SW 1271 (cell line): ENCODE measurements at regions not wholly inside any gene's neighbourhood (a gene's known extent, or its start where the extent isn't known, plus 50 kb on each side); places are given as distances from the start of the nearest gene placed in this dataset.
"Not testable (repeated sequence)": the region's sequence is repeated elsewhere in the genome, so short reads cannot be mapped to it uniquely, and the experiment has no call there.

Source experiments
- DNase-seq, 2 experiments: peaks; one replicate each; lab custom pipeline; 2025; lab: John Stamatoyannopoulos, UW

- not testable (repeated sequence) for DNase-seq
Observed at GRCh38 chr4:189667386-189667785, 273.3 kb upstream of the FRG1 start.

DNA sequence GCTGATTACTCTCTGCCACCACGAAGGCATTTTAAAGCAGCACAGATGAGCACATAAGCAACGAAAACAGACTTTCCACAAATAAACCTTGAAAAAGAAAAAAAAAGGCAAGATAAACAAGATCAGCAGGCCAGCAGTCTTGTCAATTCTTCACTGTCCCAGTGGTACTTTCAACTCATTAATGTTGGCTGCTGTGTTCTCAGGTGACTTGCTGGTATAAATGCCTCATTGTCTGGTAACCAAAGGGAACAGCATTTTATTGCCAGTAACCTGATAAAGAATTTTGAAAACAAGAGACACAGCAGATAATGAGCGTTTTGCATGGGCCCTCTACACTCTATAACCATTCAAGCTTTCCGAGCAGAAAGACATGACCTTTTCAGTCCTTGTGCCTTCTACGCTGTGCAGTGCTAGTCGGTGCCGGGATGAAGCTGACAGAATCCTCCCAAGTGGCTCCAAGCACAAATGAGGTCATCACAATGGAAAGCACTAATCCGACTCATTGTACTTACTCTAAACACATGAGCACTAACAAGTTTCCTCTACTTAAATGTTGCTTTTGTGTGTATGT lies 242.9 kb upstream of the FRG1 start:
- DNase-seq = not testable (repeated sequence)

DNA sequence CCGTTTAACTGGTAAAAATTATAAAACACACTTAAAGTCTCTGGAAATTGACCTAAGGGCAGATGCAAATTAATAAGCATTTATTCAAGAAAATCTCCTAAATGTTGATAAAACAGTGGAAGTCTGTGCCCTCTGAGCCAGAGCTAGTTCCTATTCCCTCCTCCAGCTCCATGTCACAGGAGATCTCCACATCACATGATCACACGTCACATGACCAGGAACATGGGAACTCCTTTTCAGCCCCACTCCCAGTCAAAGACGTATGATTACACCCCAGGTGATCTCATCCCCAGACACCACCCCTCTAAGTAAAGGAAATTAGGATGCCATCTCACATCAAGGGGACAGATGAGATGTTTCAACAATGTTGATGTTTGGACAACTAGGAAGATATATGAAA lies 237.7 kb upstream of the FRG1 start:
- DNase-seq = not testable (repeated sequence)

DNA sequence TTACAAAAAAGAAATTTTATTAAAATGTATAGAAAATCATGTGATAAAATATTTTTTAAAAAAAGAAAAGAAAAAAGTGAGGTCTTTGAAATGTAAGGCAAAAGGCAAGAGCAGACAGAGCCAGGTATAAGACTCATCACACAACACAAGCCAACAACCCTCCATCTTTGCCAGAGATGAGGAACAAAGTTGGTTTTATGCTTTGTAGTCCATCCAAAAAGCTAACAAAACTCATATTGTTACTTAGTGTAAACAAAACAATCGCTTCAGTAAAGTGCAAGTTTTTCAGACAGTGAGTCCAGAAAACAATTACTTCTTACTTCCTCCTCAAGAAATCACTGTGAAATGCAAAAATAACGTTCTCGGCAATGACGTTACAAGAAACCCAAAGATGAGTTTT lies 233.9 kb upstream of the FRG1 start:
- not testable (repeated sequence) for DNase-seq

- DNase-seq = not testable (repeated sequence)
Observed at GRCh38 chr4:189707227-189707626, 233.4 kb upstream of the FRG1 start.

DNA sequence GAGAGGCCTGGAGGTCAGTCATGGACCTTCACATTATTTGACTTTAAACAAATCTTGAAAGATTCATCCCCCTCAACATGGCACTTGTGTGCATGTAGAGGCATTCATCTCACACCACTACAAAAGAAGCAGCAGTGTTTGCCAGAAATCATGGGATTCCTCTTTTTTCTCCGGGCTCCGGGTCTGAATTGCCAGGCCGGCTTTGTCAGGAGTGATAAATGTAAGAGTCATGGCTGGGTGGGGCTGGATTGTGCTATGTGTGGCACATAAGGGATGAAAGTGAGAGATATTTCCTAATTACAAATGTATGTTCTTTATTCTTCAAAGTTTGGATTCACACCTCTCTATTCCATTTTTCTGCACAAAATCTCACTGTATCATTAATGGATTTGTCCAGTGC lies 228.7 kb upstream of the FRG1 start:
- not testable (repeated sequence) for DNase-seq

DNA sequence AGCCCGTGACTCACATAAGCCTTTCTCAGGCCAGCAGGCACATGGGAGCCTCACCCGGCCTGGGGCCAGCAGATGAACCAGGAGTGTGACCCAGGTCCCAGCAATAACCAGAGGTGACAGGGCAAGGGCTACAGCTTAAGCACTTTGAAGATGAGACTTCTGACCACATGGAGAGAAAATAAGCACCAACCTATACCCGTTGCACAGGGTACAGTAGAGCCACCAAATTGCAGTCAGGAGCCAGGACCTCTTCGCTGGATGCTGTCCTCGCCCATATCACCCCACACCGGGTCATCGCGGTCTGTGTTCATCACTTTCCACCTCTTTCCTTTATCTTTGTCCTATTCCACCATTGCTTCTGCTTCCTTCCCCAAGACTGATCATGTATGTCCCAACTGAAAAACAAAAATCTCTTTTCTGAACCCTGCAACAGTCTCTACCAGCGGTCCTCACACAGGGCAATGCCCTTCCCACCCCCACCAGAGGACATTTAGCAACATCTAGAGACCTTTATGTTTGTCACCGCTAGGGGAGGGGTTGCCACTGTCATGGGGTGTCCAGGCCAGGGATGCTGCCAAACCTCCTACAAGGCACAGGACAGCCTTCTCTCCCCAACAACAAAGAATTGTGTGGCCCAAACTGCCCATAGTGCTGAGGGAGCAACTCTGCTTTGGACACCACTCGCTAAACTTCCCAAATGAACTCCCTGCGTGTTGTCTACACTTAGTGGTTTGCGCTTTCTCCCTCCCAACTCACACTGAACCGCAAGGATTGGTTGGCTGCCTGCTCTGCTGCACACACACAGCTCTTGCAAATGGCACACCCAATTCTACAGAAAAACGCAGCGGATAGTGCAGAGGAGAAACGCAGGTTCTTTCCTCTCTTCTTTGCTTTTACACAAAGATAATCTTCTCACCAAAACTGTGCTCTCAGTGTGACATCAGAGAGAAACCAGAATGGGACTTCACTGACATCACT lies 219.4 kb upstream of the FRG1 start:
- peak in 1 of 2 experiments; percentile 0 for DNase-seq

DNA sequence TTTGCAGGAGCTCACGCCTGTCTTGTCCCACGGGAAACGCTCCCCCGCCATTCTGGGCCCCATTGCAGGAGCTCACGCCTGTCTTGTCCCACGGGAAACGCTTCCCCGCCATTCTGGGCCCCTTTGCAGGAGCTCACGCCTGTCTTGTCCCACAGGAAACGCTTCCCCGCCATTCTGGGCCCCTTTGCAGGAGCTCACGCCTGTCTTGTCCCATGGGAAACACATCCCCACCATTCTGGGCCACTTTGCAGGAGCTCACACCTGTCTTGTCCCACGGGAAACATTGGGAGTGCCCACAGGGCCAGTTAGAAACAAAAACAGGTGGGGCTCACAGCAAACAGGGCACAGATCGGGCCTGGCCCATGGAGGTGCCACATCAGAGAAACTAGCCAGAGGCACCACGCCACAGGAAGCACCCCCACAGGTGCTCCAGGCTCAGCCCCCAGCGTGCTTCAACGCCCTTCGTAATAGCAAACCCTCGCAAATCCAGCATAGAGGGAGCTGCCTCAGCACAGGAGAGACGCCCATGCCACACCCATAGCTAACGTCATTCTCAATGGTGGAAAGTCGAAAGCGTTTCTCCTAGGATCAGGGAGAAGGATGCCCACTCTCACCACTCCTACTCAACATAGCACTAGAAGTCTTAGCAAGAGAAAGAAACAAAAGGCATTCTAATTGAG lies 218.2 kb upstream of the FRG1 start:
- peak in 1 of 2 experiments; percentile 22 for DNase-seq

DNA sequence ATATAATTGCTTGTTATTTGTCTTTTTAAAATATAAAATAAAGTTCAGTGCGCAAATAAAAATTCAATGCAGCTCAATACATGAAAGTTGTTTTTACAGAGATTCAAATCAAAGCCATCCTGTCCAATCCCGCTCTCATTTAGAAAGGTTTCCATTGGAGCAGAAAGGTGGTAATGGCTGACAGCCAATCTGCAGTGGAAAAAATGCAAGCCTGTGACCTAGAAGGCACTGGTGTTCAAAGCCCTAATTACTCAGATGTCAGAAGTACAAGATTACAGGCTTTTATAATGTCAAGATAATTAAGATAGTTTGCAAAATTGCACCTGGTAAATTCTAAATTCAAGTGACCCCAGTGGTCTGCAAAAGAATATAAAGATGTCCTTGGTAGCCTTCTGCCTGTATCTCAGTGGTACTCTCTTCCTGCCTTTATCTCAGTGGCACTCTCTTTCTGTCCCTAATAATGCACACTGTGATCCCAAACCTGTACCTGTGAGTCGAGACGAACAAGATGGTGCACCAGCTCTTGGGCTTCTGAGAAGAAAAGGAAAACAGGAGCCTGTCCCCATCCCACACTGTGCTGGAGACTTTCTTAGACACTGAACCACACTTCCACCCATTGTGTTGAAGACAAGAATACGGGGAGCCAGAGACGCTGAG lies 212.6 kb upstream of the FRG1 start:
- not testable (repeated sequence) for DNase-seq

- DNase-seq = not testable (repeated sequence)
Observed at GRCh38 chr4:189731989-189732388, 208.7 kb upstream of the FRG1 start.

- not testable (repeated sequence) for DNase-seq
Observed at GRCh38 chr4:189733507-189733906, 207.2 kb upstream of the FRG1 start.

GRCh38 chr4:189734648-189735267 lies 205.9 kb upstream of the FRG1 start:
- DNase-seq = not testable (repeated sequence)

- DNase-seq = not testable (repeated sequence)
Observed at GRCh38 chr4:189736656-189737055, 204.0 kb upstream of the FRG1 start.

DNA sequence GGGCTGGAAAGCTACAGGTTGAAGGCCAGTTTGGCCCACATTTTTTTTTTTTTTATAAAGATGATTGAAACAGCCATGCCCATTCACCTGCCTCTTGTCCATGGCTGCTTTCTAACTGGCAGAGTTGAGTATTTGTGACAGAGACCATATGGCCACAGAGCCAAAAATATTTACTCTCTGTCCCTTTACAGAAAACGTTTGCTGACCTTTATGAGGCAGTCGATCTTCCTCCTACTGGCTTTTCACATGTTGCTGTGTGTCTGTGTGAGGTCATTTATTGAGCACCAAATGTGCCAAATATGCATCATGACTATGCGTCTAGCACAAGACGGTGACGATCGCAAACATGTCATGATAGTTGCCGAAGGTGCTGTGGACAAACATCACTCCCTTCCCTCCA lies 200.6 kb upstream of the FRG1 start:
- not testable (repeated sequence) for DNase-seq

- DNase-seq = no peak
Observed at GRCh38 chr4:189740873-189741272, 199.8 kb upstream of the FRG1 start.

DNA sequence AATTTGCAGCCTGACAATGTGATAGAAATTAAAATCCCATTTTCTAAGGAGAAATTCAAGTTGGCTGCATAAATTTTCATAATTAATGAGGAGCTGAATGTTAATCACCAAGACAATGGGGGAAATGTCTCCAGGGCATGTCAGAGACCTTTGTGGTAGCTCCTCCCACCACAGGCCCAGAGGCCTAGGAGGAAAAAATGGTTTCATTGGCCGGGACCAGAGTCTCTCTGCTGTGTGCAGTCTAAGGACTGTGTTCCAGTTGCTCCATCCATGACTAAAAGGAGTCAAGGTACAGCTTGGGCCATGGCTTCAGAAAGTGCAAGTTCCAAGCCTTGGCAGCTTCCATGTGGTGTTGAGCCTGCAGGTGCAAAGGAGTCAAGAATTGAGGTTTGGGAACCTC lies 187.6 kb upstream of the FRG1 start:
- DNase-seq = not testable (repeated sequence)

- DNase-seq = no peak
Observed at GRCh38 chr4:189763583-189763982, 177.1 kb upstream of the FRG1 start.

DNA sequence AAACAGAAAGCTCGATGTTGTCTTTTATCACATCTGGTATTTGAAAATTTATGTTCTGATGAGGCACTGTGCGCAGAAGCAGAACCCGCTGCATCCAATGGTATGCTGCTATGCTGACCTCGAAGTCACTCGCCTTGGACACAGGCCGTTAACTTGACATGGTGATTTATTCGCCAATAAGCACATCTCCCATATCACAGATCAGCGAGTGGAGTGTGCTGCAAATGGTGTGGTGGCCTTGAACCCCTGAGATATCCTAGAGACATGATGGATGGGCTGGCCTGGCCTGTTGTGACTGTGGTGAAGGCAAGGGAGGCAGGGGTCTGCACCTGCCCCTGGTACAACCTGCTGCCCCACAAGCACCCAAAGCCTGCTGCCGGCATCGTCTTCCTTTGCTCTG lies 175.4 kb upstream of the FRG1 start:
- DNase-seq = no peak

DNA sequence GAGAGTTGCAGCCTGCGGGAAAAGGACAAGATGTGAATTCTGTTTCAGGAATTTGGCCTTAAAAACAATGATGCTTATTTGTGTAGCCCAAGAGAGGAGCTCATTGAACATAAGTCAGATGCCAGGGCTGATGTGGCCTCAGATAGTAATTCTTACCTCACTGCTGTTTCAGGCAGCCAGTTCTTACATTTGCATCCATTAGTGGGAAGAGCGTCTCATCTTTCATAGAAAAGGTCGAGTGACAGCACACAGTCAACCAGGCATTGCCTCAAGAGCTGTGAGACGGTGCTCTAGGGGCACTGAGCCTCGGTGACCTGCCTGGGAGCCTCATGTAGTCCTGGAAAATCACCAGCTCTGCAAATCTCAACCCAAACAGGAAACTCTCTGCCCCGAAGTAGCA lies 174.9 kb upstream of the FRG1 start:
- DNase-seq = no peak

DNA sequence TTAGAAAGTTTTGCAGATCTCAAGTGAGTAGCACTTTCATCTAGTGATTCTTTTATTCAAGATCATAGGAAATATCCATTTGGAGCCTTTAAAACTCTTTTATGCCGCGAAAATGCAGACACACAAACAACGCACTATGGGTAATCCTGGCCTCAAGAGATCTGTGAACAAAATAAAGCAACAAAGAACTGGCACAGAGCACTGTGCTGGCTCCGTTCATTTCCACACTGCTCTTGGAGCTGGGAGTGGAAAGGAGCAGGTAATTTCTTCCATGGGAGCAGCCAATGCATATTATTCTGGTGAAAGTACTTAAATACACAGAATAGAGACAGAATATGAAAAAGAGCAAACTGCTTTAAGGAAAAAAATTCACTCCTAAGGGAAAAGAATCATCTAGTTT lies 172.7 kb upstream of the FRG1 start:
- DNase-seq = no peak

- DNase-seq = no peak
Observed at GRCh38 chr4:189769131-189769530, 171.5 kb upstream of the FRG1 start.
